NCI-H2107 treated with DMSO at 0.1 percent for 48 hours (cell line): ENCODE measurements at regions not wholly inside any gene's neighbourhood (a gene's known extent, or its start where the extent isn't known, plus 50 kb on each side); places are given as distances from the start of the nearest gene placed in this dataset.
"Not testable (repeated sequence)": the region's sequence is repeated elsewhere in the genome, so short reads cannot be mapped to it uniquely, and the experiment has no call there.

Experiments used
- DNase-seq: peaks from one replicate; lab custom pipeline; 2025; ENCODE audit not compliant: unreplicated experiment; lab: John Stamatoyannopoulos, UW

DNA sequence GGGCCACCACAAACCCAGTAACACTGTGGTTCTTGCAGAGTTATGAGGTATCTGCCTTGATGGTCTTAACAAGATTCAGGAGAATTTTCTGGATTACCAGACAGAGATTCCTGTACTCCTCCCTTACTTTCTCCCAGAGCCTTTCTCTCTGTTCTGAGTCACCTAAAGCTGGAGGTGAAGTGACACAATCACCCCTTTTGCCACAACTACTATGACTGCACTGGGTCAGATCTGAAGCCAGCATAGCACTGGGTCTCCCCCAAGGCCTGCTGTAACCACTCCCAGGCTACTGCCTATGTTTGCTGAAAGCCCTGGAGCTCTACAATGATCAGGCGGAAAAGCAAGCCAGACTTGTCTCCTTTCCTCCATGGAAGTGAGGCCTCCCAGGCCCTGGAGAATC, 156.7 kb upstream of the NEGR1 start:
- DNase-seq: no peak

DNA sequence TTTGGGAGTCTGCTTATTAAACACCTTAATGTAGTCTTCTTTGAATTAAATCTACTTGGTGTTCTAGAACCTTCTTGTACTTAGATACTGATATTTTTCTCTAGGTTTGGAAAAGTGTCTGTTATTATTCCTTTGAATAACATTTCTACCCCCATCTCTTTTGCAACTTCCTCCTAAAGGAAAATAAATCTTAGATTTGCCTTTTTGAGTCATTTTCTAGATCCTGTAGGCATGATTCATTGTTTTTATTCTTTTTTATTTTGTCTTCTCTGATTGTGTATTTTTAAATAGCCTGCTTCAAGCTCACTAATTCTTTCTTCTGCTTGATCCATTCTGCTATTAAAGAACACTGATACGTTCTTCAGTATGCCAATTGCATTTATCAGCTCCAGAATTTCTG, 155.9 kb upstream of the NEGR1 start:
- DNase-seq: no peak

DNA sequence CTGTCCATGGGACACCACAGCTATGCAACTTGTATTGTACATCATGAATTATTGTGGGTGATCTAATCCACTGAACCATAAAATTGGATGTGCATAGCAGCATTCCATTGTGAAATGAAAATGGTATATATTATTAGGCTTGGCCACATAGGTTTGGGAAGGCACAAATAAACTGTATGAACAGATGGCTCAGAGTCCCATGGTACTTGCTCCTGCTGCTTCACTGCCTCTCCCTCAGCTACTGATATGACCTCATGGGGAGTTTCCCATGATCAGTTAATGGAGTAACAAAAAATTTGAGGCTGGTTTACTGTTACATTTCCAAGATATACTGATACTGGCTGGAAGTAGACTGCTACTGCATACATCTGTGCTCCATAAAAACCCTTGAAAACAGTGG, 152.7 kb upstream of the NEGR1 start:
- DNase-seq: no peak

DNA sequence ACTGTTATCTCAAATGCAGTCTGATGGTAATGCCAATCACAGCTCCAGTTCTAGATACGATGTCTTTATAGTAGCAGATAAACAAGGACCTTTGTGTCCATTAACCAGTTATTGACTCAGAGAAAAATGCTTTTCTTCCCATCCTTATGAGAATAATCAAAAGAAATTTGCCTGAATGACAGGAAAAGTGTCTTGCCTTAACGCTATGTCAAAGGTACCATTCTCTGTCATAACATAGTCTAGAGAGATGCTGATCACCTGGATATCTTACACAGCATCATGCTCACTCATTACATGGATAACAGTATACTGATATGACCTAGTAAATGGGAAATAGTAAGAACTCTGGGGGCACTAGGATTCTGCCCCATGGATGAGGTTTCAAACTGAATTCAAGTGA, 151.7 kb upstream of the NEGR1 start:
- DNase-seq: no peak

DNA sequence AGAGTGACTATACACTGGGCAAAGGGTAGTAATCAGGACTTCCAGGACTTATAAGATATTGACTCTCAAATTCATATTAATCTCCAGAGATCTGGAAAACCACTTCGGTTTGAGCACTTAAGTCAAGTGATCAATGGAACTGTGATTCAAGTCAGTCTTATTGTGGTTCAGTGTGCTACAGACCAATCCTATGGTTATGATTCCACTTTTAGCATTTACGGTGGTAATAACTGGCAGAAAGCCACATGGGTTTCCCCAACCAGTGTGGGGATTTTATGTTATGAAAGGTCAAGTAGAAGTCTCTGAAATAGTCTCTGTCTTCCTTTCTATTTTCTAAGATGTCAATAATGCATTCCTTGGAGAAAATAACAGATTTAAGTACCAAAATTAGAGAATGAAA, 151.3 kb upstream of the NEGR1 start:
- no peak for DNase-seq

DNA sequence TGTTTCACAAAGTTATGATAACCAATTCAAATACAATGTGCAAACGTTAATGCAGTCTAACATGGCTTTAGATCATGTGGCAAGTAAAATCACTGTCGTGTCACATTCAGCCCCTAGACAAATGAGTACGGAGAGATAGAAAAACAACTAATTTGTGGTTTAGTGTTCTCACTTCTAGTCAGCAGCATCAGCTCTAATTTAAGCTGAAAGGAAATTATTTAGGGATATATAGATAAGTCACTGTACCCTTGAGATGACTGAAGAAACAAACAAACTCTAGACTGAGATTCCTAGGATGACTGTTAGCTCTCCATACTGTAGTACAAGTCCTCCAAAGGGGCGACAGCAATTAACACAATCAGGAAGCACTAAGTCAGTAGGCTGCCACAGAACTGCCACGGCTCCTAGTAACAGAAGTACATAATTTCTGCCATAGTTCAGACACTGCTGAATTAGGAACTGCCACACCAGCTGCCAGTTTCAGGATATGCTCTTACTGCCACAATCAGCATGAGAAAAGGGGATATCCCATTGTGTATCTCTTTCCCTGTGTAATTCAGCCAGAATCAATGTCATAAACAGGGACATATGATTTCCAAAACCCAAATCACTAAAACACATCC, 150.4 kb upstream of the NEGR1 start:
- DNase-seq: no peak

DNA sequence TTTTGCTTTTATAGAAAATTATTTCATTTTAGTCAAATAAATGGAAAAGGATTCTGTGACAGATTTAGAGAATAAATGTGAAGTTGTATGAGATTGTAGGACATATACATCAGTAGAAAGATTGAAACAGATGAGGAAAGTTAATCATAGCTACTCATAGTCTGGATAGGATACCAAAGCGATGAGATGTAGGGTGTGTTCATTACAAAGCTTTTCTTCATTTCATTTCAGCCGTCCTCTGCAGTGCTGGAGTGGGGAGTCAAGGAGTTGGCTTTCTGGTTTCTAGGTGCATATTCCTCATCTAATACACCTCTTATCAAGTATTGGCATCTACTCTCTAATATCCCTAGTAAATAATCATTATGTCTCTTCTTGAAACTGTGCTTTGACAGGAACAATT, 149.5 kb upstream of the NEGR1 start:
- DNase-seq: no peak

DNA sequence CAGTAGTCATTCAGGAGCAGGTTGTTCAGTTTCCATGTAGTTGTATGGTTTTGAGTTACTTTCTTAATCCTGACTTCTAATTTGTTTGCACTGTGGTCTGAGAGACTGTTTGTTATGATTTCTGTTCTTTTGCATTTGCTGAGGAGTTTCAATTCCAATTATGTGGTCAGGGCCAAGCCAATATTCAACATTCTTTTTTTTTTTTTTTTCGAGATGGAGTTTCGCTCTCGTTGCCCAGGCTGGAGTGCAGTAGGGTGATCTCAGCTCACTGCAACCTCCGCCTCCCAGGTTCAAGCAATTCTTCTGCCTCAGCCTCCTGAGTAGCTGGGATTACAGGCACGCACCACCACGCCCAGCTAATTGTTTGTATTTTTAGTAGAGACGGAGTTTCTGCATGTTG, 145.9 kb upstream of the NEGR1 start:
- DNase-seq: not testable (repeated sequence)

DNA sequence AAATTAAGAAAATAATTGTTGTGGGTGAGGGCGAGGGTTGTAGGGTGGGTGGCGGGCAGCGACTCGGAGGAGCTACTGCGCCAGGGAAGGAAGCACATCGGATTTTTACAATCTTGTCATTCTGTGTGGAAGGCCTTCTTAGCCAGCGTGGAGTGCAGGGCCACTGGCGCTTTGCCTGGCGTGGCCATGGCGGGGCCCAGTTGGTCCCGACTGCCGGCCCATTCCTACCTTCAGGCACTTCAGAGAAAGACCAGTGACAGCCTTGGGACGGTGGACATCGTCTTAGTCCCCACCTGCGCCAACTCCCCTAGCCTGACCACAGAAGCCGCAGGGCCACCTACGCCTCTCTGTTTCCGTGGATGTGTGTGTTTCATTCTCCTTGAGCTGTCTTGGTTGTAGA, 136.9 kb upstream of the NEGR1 start:
- DNase-seq: no peak

DNA sequence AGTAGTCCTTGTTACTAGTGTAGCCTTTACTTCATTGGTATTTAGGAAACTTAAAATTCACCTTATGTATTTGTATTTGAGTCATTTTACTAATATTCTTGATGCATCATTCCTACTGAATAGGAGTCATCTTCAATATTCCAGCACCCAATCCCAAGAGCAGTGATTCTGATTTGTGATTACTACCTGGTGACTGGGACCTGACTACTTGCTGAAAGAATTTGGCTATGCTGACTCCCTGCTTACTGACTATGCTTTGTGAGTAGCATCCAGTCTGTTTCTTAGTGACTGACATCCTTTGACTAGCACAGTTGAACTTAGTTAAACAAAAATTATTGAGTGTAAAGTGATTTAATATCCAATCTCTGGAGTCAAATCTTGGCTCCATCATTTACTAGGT, 129.9 kb upstream of the NEGR1 start:
- DNase-seq: no peak

DNA sequence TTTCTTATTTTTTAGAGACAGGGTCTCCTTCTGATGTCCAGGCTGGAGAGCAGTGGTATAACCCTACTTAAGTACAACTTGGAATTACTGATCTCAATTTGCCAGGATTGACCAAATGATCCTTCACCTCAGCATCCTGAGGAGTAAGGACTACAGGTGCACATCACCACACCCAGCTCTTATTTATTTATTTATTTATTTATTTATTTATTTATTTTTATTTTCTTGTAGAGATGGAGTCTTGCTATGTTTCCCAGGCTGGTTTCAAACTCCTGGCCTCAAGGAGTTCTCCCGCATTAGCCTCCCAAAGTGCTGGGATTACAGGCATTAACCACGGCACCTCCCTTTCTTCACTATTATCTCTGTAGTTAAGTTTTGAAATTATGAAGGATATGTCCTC, 117.5 kb upstream of the NEGR1 start:
- DNase-seq: no peak

DNA sequence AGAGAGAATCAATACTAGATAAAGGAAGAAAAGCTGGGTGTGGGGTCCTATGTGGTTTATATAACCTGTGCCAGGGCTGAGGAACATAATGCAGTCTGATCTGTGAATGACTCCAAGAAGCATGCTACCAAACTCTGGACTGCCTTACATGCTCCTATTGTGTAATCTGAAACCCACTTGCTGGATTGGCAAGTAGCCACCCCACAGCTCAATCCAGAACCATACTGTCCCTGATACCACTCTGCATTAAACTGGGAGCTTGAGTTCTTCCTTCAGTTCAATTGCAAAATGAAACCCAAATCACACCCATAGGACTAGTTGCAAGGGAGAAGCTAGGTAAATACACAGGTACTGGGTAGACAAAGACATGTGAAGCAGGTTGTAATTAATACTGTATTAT, 115.4 kb upstream of the NEGR1 start:
- peak; percentile 1 for DNase-seq

DNA sequence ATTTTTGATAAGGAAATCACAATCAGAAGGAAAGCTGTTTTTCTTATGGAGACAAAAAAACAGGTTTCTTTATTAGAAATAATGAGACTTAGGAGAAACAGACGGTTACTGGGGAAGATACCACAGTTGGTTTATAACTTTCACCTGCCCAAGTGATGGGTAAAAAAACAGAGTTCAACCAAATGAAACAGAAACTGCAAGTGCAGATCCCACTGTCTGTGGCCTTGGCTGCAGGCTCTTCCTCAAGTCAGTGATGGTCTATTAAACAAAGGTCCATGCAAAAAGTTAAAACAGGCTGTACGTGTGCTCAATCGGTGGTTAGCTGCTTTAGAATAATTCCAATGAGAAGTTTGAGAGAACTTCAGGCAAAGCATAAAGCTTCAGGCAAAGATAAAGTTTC, 112.1 kb upstream of the NEGR1 start:
- no peak for DNase-seq

DNA sequence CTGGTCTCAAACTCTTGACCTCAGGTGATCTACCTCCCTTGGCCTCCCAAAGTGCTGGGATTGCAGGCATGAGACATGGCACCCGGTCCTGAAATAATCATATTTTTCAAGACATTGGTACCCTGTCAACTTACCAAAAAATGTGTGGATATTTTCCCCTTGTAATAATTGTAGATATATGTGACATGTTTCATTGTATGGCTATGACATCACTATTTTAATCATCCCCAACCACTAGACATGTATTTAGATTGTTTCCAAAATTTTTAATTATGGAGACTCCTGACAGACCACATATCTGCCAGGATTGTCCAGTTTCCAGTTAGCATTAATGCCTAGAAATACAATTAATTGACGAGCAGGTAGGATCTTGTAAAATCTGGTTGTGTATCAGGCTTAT, 96.7 kb upstream of the NEGR1 start:
- DNase-seq: no peak

DNA sequence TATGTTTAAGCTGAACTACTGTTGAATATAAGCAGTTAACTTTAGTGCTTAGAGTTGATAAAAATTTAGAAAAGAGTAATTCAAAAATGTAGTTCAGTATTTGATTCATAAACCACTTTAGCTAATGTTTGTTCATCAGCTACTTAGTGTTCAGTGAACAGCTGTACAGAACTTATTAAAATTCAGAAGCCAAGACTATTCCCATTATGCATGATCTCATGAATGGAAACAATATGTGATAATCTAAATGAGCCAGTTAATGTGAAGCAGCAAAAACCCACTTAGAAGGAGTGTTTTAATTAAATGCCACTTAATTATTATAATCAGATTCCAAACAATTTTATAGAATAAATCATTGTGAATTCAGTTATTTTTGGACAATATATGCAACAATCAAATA, 92.9 kb upstream of the NEGR1 start:
- no peak for DNase-seq

DNA sequence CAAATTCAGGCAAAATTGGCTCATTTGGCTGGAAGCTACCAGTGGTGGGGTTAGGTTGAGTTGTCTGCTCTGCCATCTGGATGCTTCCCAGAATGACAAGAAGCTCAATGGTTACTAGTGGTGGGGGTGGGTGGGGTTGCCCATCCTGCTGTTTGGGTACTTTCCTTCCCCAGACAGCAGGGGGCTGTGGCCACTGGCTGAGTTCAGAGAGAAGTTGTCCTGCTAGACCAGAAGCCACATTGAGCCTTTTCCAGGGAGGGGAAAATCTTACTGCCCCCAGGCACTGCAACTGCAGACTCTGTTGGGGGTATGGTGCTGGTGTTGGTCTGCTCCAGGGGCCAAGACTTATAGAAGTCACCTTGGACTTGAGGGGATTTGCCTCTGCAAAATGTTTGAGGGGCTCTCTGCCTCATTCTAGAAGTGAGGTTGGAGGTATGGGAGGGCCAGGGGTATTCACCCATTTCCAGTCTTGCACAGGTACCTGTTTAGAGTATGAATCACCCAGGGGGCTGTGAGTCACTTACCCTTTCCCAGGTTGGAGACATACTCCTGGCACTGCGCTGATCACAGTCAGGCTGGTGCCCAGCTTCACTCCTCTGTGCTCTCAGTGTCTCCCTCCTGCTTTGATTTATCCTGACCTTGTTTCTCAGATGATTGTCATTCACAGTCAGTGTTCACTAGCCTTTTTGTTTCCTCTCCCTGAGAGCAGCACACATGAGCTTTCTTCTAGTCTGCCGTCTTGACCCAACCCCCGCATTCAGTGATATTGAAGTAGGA, 89.1 kb upstream of the NEGR1 start:
- DNase-seq: no peak

DNA sequence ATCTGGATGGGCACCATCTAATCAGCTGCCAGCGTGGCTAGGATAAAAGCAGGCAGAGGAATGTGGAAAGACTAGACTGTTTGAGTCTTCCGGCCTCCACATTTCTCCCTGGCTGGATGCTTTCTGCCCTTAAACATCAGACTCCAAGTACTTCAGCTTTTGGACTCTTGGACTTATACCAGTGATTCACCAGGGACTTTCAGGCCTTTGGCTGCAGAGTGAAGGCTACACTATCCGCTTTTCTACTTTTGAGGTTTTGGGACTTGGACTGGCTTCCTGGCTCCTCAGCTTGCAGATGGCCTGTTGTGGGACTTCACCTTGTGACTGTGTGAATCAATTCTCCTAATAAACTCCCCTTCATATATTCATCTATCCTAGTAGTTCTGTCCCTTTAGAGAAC, 88.5 kb upstream of the NEGR1 start:
- not testable (repeated sequence) for DNase-seq

DNA sequence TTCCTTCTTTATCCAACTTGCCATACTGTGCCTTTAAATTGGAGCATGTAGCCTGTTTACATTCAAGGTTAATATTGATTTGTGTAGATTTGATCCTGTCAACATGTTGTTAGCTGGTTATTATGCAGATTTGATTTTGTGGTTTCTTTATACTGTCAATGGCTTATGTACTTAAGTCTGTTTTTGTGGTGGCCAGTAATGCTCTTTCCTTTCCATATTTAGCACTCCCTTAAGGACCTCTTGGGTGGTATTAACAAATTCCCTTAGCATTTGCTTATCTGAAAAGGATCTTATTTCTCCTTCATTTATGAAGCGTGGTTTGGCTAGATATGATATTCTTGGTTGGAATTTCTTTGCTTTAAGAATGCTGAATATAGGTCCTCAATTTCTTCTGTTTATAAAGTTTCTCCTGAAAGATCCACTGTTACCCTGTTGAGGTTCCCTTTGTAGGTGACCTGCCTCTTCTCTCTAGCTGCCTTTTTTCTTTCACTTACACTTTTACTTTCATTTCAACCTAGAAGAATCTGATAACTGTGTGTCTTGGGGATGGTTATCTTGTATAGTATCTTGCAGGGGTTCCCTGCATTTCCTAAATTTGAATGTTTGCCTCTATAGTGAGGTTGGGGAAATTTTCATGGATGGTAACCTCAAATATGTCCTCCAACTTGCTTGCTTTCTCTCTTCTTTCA, 86.9 kb upstream of the NEGR1 start:
- DNase-seq: no peak

DNA sequence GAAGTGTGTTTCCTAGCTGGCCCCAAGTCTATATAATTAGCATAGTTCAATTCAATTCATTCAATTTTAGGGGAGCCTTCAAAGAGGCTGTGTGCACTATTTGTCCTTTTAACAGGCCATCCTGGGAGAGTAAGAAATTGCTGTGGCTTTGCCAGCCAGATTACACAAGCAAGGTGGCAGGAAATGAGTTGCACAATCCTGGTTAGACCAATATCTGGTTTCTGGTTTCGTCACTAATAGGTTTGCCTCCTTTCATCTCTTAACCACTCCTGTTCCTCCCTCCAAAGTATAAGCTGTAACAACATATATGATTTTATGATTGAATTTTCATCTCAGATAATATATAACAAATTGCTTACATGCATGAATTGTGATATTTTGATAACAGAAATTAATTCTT, 84.1 kb upstream of the NEGR1 start:
- DNase-seq: no peak

DNA sequence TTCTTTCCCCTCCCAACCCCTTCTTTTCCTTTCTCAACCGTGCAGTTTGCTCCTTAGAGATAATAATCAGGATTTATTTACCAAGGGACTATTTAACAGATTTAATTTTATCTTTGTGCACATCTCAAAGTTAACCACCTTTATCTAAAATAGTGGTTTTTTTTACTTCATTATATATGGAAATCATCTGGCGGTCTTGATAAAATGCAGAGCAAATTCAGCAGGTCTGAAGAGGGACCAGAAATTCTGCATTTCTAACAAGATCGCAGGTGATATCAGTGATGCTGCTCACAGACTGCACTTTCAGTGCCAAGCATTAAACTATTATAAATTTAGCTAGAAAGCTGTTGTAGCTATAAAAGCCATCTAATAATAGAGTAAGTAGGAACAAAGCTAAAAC, 83.4 kb upstream of the NEGR1 start:
- DNase-seq: no peak

DNA sequence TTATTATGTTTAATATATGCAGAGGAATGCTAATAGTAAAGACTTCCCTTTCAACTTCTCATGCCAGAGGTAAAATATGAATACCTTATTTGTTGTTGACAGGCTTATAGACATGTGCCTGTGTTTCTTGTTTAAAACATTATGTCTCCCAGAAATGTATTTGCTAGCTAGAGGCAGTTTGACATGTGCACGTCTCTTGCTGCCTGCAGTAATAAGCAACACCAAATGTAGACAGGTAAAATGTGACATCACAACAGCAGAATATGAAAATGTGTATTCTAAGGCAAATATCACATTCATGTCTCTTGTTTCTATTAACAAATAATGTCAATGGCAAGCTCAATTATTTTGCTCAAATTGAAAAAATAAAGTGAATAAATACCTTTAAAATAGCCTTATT, 80.2 kb upstream of the NEGR1 start:
- DNase-seq: no peak

DNA sequence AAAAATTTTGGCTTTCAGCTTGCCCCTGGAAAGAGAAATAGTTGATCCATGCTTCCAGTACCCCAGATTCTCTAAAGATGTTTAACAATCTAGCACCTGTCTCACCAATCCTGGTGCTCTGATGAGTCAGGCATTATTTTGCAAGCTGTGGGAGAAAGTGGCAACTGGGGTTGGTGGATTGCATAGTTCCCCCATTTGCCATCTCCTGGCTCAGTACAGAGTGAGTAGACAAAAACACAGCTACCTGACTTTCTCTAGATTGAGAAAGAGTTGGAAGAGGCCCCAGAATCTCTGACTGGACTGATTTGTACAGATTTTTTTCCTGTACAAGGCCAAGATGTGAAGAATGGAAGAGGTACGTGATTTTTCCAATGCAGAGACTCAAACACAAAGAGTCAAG, 75.1 kb upstream of the NEGR1 start:
- DNase-seq: no peak
